Ureter (tissue), 1 donor: ENCODE measurements at regions not wholly inside any gene's neighbourhood (a gene's known extent, or its start where the extent isn't known, plus 50 kb on each side); places are given as distances from the start of the nearest gene placed in this dataset.

ENCODE experiments used
- DNase-seq: peaks from one replicate; pipeline ENCODE4 v3.0.0-alpha.2; 2020; ENCODE audit warnings: low spot score
- donor health status: DM: yes; HTN: yes; CAD: no.

DNA sequence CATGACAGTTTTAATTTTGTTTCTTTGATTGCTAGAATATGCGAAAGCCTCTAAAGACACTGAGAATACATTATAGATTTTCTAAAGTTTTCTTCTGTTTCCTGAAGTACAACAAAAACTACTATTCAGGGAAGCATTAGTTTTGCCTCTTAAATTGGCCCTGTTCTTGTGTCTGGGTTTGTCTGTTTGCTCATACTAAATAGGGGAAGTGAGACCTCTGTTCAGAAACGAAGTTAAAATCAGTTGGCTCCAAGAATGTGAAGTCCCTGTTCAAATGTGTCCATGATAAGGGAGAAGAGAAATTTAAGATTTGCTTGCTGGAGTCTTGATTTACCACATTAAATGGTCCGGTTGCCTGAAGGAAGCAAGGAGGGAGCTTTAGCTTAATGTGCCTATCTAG, 327.3 kb upstream of the GBE1 start:
- DNase-seq, result no peak

DNA sequence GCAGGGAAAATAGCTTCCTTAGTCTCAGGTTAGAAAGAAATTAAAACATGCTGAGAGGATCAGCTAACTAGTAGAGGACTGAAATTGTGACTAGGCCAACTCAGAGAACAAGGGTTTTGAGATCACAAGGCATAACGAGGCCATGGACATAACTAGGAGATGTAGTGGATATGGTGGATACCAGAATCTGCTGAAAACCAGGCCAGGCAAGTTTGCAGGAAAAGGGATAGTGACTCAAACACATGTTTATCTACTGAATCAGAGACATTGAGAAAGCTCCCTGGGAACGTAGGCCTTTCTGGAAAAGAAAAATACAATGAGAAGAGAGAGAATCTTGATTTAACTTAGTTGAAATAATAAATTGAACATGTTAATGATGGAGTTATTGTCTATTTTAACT, 326.5 kb upstream of the GBE1 start:
- no peak for DNase-seq

DNA sequence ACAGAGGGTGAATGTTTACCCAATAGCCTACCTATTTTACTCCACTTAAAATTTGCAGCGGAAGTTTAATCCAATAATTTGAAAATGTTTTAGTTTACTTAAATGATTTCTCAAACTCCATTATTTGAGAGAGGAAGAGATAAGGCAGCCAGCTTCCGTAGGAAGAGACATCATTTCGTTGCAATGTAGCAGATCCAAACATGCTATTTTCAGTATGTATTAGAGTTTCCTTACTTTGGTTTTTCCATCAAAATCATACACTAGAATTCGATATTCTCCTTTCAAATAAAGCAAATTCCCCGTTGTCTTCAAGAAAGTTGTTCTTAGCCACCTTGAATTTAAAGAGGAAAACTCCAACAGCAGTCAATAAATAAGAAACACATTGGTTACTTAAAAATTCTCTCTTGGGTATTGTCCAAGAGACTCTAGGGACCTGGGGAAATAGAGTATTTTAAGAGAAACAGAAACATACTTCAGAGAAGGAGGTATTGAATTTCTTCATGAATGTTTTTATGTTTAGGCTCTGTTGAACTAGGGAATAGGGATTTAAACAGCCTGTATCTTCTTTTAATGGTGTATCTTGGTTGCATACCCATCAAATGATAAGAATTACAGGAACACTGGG, 324.5 kb upstream of the GBE1 start:
- no peak for DNase-seq

- DNase-seq, result no peak
Observed at GRCh38 chr3:82085356-82085755, 323.9 kb upstream of the GBE1 start.

DNA sequence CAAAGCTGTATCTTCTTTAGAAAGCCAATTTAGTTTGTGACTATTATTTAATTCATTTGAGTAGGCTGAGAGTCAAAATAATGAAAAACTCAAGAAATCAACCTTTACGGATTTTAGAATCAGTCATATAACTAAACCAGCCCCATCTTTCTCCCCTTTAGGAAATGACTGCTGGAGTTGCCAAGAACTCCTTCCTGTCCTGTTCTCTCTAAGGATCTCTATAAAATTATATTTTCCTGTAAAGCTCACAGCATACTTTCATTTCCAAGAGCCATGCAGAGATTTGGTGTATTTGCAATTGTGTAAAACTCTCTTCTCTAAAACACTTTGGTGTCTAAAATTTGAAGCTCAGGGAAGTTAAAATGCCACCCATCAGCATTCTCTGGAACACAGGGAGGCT, 323.4 kb upstream of the GBE1 start:
- DNase-seq, result no peak

- no peak for DNase-seq
Observed at GRCh38 chr3:82082796-82083195, 321.4 kb upstream of the GBE1 start.

- no peak for DNase-seq
Observed at GRCh38 chr3:82081351-82081750, 319.9 kb upstream of the GBE1 start.

DNA sequence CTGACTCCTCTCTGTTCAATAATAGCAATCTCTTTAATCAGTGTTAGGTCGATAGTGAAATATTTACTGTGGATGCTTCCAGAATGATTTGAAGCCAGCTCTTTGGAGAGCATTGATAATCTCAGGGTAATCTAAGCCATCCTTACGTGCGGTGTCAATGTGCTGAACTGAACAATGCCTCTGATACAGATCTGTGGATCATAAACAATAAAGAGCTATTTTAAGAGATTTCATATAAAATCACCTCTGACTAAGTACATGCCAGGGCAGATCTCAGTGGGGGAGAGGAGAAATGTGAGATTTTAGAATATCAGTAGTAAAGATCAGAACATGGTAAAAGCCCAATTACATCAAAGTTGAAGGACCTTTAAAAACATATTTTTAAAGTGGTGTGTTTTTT, 319.3 kb upstream of the GBE1 start:
- DNase-seq, result no peak

DNA sequence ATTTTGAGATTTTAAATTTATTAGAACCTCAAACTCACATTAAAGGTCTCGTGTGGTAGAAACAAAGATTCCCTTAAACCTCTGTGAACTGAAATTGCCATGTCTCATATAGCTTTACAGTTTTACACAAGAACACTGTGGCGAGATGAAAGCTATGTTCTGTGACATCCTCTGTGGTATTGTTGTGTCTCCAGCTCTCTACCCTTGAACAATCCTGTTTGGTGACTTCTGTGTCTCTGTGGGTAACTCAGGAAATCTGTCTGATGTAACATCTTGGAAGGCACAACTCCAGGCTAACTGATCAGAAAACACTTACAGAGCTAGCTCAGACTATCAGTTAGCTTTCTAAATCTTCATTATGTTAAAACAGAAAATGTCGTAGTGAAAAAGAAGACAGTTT, 318.8 kb upstream of the GBE1 start:
- DNase-seq, result no peak

- no peak for DNase-seq
Observed at GRCh38 chr3:82079335-82079890, 318.0 kb upstream of the GBE1 start.

DNA sequence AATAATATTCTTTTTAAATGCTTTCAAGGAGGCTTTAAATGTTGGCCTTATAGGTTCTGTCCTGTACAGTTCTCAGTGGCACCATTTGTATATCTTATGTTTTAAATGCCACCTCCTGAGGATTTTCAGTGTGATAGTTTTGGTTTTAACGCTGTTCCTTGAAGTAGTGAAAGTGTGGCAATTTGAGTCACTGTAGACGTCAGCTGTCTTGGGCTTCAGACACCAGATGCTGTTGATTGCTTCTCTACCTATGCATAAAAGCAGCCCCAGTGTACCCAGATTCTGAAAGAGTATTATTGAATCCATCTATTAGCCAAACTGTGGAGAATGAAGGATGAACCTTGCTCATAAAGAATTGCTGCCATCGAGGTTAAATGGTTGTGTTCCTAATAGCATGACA, 316.8 kb upstream of the GBE1 start:
- DNase-seq, result no peak

GRCh38 chr3:82067420-82067819, 306.0 kb upstream of the GBE1 start:
- no peak for DNase-seq

DNA sequence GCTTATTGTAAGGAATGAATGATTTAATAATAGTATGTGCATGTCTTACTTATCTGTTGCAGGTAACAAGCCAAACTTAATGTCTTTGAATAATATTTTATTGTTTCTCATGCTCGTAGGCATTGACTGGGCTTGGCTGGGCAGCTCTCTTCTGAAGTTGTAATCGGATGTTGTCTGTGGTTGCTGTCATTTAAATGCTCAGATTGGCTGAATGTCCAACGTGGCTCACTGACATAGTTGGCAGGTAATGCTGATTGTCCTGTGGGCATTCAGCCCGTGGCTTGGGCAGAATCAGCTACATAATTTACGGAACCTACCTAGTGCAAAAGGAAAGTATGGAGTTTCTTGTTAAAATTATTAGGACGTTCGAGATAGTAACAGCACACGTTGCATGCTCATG, 297.4 kb upstream of the GBE1 start:
- DNase-seq, result no peak

DNA sequence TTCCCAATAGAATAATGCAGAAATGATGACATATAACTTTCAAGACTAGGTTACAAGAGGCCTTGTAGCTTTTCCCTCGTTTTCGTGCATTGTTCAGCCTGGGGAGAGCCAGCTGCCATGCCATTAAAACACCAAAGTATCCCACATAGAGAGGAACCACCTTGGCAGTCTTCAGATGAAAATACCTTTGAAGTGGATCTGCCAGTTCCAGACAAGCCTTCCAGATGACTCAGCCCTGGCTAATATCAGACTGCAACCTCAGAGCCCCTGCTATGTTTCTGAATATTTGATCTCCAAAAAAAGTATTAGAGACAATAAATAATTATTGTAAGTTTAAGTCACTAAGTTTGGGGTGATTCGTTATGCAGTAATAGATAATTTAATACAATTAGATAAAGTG, 294.3 kb upstream of the GBE1 start:
- DNase-seq, result no peak

GRCh38 chr3:82054849-82055248, 293.4 kb upstream of the GBE1 start:
- no peak for DNase-seq

DNA sequence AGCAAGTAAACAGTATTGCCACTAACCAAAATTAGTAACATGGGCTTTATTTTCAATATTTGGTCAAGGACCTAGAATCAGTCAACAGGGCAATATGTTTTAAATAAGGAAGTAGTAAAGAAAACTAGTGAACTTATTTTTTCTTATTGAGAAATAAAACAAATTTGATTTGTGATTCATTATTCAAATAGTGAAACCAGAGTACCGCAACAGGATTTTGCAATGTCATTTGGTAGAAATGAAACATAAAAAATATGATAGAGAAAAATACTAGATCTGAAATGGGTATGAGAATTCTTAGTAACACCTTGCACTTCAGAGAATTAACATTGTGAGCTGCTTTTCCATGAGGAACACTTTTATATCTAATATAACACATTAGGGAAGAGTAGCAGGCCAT, 291.8 kb upstream of the GBE1 start:
- DNase-seq, result no peak

- no peak for DNase-seq
Observed at GRCh38 chr3:82050382-82050781, 288.9 kb upstream of the GBE1 start.

- no peak for DNase-seq
Observed at GRCh38 chr3:82048711-82049110, 287.3 kb upstream of the GBE1 start.

DNA sequence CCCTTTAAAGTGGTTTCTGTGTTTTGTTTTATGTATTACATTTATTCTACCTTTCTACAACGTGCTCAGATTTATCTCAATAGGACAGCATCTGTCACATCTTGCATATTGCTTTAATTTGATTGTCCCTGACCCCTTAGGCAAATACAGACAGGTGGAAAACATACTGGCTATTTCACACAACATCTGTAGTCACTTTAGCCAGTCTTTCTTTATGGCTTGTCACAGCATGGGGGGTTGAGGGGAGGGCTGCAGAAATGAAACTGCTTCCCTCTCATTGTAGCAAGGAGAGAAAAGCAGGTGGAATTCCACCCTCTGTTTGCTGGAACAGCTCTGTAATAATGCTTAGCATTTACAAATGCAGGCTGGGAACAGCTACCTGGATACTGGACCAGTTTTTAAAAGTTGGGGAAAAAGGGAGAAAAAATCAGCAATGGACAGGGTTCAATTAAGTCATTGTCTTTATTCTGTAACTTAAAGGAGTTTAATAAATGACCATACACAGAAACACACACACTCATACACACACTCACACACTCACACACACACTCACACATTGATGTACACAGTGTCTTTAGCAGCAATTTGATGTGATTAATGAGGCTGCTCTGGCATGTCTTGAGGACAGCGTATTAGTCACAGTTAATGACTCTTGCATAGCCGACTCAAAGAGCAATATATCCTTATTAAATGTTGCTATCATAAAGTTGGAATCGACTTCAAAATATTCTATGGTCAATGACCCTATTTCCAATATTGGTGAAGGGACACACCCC, 283.7 kb upstream of the GBE1 start:
- DNase-seq, result no peak

GRCh38 chr3:82038556-82038955, 277.1 kb upstream of the GBE1 start:
- DNase-seq, result no peak

DNA sequence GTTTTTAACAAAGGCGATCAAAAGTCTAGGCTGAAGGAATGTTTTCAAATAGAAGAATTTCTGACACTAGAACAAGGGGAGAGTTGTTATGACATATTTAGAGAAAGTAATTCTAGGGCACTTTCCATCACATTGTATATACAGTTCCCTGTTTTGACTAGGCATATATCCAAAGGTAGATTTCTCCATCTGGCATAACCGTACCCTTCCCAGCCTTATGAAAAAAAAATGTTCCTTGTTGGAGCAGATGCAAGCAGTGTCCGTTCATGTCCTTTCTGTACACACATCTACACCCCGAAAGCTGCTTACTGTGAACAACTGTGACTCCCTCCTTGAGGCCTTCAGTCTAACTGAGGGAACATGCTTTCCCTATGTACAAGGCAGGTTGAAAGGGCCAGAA, 271.7 kb upstream of the GBE1 start:
- DNase-seq, result no peak

DNA sequence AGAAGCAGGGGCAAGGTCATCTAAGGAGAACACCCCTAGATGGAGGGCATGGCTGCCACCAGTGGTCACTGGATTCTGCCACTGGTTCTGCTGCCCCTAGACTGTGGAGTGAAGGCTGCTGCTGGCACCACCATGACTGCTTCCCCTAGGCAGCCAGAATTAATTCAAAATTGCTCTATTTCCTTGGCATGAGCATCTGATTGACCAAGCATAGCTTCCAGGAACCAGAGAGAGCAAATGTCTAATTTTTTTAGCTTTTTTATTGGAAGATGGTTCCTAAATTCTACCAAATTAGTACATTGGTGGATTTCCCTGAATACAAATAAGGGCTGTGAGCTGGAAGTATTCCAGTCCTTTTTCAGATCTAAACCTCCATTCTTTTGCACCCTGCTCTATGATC, 270.2 kb upstream of the GBE1 start:
- DNase-seq, result no peak

GRCh38 chr3:82030916-82031315, 269.5 kb upstream of the GBE1 start:
- no peak for DNase-seq

DNA sequence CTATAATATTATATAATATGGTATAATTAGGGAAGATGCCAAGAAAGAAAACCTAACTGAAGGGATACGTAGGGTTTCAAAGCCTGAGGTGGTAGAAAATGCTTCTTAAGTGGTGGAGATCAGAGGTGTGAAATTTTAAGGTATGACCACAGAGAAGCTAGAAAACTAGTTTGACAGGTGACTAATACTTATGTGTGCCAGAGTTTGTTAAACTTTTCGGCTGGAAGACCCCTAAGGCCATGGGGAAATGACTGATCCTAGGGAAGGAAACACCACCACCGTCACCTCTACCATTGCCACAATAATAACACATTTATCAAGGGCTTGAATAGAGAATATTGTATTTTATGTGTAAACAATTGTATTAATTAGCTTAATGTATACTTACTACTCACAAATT, 261.4 kb upstream of the GBE1 start:
- DNase-seq, result no peak
